ENCODE measurements at regions not wholly inside any gene's neighbourhood (a gene's known extent, or its start where the extent isn't known, plus 50 kb on each side); places are given as distances from the start of the nearest gene placed in this dataset.

GRCh38 chr10:78656417-78657162 lies 412.2 kb upstream of the ZMIZ1 start:
- H3K27me3 Mint-ChIP-seq (ENCODE audit: unreplicated experiment): peaks cover 13% of the 10 kb centered on the region
- no peak overlapping the region for H3K4me3 Mint-ChIP-seq (ENCODE audit: unreplicated experiment)
- no peaks in the 10 kb centered on the region for H3K4me1 Mint-ChIP-seq (ENCODE audit: unreplicated experiment)
- H3K9me3 Mint-ChIP-seq (ENCODE audit: unreplicated experiment): no peaks in the 10 kb centered on the region
- H3K27ac Mint-ChIP-seq (ENCODE audit: unreplicated experiment): no peak overlapping the region
- no peak for DNase-seq (ENCODE audit: extremely low spot score, unreplicated experiment)
- no peaks in the 10 kb centered on the region for H3K36me3 Mint-ChIP-seq (ENCODE audit: unreplicated experiment)
- no peak for TF ChIP-seq CTCF (IDR thresholded peaks at IDR 0.05)

DNA sequence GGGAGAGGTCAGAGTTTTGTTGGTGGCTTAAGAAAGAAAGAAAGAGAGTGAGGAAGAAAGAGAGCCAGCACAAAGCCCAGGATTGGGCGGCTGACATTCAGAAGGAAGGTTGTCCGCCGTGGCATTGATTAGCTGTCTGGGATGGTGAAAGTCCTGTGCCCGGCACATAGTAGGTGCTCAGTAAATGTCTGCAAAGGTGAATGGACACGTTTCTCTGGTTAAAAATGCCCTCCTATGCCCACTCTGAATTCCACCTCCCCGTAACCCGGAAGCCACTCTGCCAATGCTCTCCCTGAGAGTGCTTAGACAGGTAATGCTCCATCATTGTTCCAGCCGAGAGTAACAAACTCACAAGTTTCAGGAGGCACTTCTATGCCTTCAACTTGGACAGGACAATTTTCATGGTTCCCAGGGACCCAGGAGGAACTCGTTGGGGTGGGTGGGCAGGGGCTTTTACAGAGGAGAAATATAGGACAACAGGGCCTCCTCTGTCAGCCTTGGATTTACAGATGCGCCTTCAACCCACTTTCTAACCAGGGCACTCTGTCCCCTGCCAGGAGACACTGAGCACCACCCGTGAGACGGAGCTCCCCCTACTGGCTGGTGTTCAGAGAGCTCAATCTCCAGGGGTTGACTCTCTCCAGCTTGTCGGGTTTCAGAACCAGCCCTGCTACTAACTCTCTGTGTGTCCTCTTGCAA lies 411.5 kb upstream of the ZMIZ1 start:
- TF ChIP-seq CTCF (IDR thresholded peaks at IDR 0.05): peak; percentile 68
- Mint-ChIP-seq H3K36me3 (ENCODE audit: unreplicated experiment) (no peaks in the 10 kb centered on the region), H3K27me3 (ENCODE audit: unreplicated experiment) (peaks cover 16% of the 10 kb centered on the region), H3K27ac (ENCODE audit: unreplicated experiment) (no peak overlapping the region), H3K9me3 (ENCODE audit: unreplicated experiment) (no peaks in the 10 kb centered on the region), H3K4me1 (ENCODE audit: unreplicated experiment) (no peaks in the 10 kb centered on the region), H3K4me3 (ENCODE audit: unreplicated experiment) (no peak overlapping the region)
- peak; percentile 88 for DNase-seq (ENCODE audit: extremely low spot score, unreplicated experiment)

DNA sequence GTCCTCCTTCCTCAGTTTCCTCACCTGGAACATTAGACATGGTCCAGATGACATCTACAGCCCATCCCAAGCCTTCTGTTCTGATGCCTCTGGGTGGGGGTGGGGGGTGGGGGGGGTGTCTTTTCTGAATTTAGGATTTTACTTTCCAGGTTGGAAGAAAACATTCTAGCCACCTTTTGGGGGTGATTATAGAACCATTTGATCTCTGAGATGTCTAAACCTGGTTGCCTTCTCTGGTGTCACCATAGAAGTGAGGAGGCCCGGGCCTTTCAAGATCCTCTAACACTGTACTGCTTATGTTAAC lies 411.0 kb upstream of the ZMIZ1 start:
- no peak for TF ChIP-seq CTCF (IDR thresholded peaks at IDR 0.05)
- H3K4me3 Mint-ChIP-seq (ENCODE audit: unreplicated experiment): no peak overlapping the region
- no peak overlapping the region for H3K27ac Mint-ChIP-seq (ENCODE audit: unreplicated experiment)
- DNase-seq (ENCODE audit: extremely low spot score, unreplicated experiment): no peak
- H3K9me3 Mint-ChIP-seq (ENCODE audit: unreplicated experiment): no peaks in the 10 kb centered on the region
- no peaks in the 10 kb centered on the region for H3K36me3 Mint-ChIP-seq (ENCODE audit: unreplicated experiment)
- H3K27me3 Mint-ChIP-seq (ENCODE audit: unreplicated experiment): peaks cover 19% of the 10 kb centered on the region
- H3K4me1 Mint-ChIP-seq (ENCODE audit: unreplicated experiment): no peaks in the 10 kb centered on the region

DNA sequence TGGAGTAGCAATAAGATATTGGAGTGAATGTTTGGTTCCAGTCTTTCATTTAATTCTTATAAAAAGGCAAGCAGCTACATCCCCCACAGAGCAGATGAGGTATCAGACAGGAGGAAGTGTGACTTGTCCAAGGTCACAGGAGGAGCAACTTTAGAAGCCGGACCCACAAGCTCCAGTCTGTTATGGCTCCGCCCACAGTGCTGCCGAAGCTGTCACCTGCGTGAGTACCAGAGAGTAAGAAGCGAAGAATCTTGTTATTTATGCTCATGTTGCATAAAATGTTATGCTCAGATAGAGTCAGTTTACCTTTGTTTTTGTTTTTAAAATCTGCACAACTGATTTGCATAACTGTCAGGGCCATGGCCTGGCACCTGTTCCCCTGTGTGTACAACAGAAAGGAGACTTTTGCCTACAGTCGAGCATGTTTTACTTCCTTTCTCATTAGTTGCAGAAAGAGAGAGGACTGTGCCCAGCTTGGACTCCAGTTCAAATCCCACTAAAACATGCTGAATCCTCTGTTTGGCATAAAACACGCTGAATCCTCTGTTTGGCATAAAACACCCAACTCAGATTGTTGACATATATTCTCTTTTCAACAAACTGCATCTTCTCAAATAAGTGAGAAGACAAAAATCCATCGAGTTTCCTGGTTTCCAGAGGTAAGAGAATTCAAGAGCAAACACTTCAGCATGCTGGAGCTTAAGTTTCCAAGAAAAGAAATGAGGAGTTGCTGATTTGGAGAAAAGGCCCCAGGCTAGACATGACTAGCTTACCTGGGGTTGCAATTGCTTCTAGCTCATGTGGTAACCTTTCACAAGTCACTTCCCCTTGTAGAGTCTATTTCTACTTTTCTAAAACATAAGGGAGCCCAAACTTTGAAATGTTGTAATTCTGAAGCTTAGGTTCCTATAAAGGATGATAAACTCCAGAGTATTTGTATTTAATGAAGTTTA lies 409.8 kb upstream of the ZMIZ1 start:
- DNase-seq (ENCODE audit: extremely low spot score, unreplicated experiment): peak; percentile 23
- H3K9me3 Mint-ChIP-seq (ENCODE audit: unreplicated experiment): no peaks in the 10 kb centered on the region
- no peak for TF ChIP-seq CTCF (IDR thresholded peaks at IDR 0.05)
- H3K36me3 Mint-ChIP-seq (ENCODE audit: unreplicated experiment): no peaks in the 10 kb centered on the region
- H3K4me3 Mint-ChIP-seq (ENCODE audit: unreplicated experiment): no peak overlapping the region
- H3K27ac Mint-ChIP-seq (ENCODE audit: unreplicated experiment): no peak overlapping the region
- no peaks in the 10 kb centered on the region for H3K4me1 Mint-ChIP-seq (ENCODE audit: unreplicated experiment)
- peaks cover 26% of the 10 kb centered on the region for H3K27me3 Mint-ChIP-seq (ENCODE audit: unreplicated experiment)

GRCh38 chr10:78659598-78659967 lies 409.2 kb upstream of the ZMIZ1 start:
- H3K27me3 Mint-ChIP-seq (ENCODE audit: unreplicated experiment): peaks cover 26% of the 10 kb centered on the region
- no peak overlapping the region for H3K27ac Mint-ChIP-seq (ENCODE audit: unreplicated experiment)
- H3K4me3 Mint-ChIP-seq (ENCODE audit: unreplicated experiment): no peak overlapping the region
- no peaks in the 10 kb centered on the region for H3K4me1 Mint-ChIP-seq (ENCODE audit: unreplicated experiment)
- H3K36me3 Mint-ChIP-seq (ENCODE audit: unreplicated experiment): no peaks in the 10 kb centered on the region
- no peaks in the 10 kb centered on the region for H3K9me3 Mint-ChIP-seq (ENCODE audit: unreplicated experiment)
- DNase-seq (ENCODE audit: extremely low spot score, unreplicated experiment): no peak
- TF ChIP-seq CTCF (IDR thresholded peaks at IDR 0.05): no peak
